C4-2B (cell line): ENCODE measurements at regions not wholly inside any gene's neighbourhood (a gene's known extent, or its start where the extent isn't known, plus 50 kb on each side); places are given as distances from the start of the nearest gene placed in this dataset.

Experiments
- ZFX ChIP-seq: fragments of 450-650 bp; IDR thresholded peaks from 2 replicates; pipeline ENCODE4 v1.6.1; 2017
- TF ChIP-seq, protein P1 (sequence below): fragments of 450-650 bp; conservative IDR thresholded peaks from 2 replicates; pipeline ENCODE4 v1.5.1; 2017; ENCODE audit warnings: mild to moderate bottlenecking

DNA sequence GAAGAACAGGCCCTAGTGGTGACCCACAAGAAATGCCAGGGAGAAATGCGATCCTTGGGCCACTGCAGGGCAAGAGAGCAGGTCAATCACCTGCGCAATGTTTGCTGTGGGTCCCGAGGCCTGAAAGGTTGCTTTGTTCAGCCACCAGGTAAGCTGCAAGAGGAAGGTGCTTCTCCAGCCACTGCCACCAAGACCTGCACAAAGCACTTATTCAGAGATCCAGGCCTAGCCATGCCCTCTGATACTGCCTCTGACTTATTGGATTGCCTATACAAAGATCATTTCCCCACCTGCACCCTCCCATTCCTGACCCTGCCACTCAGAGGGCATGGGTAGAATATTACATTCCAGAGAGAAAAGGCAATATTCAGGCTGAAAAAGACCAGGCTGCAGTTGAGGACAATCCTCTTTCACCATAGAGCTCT is 349.4 kb upstream of the NFIA start:
- TF ChIP-seq, protein P1, sequence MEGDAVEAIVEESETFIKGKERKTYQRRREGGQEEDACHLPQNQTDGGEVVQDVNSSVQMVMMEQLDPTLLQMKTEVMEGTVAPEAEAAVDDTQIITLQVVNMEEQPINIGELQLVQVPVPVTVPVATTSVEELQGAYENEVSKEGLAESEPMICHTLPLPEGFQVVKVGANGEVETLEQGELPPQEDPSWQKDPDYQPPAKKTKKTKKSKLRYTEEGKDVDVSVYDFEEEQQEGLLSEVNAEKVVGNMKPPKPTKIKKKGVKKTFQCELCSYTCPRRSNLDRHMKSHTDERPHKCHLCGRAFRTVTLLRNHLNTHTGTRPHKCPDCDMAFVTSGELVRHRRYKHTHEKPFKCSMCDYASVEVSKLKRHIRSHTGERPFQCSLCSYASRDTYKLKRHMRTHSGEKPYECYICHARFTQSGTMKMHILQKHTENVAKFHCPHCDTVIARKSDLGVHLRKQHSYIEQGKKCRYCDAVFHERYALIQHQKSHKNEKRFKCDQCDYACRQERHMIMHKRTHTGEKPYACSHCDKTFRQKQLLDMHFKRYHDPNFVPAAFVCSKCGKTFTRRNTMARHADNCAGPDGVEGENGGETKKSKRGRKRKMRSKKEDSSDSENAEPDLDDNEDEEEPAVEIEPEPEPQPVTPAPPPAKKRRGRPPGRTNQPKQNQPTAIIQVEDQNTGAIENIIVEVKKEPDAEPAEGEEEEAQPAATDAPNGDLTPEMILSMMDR, result no peak
- no peak for TF ChIP-seq ZFX
